HG03280 (cell line): ENCODE measurements at regions not wholly inside any gene's neighbourhood (a gene's known extent, or its start where the extent isn't known, plus 50 kb on each side); places are given as distances from the start of the nearest gene placed in this dataset.
"Not testable (repeated sequence)": the region's sequence is repeated elsewhere in the genome, so short reads cannot be mapped to it uniquely, and the experiment has no call there.

Experiments
- ATAC-seq: cut with Tn5 transposase; IDR thresholded peaks from one replicate; pipeline ENCODE4 v1.9.1; 2021; ENCODE audit warnings: mild to moderate bottlenecking, moderate library complexity; ENCODE audit not compliant: unreplicated experiment

GRCh38 chr16:22436823-22437652, 62.6 kb upstream of the CDR2 start:
- peak; percentile 75 for ATAC-seq

GRCh38 chr16:22436326-22436822, 62.0 kb upstream of the CDR2 start:
- peak; percentile 17 for ATAC-seq

GRCh38 chr16:22431314-22431713, 56.9 kb upstream of the CDR2 start:
- ATAC-seq: not testable (repeated sequence)

- ATAC-seq: no peak
Observed at GRCh38 chr16:22428654-22429053, 54.2 kb upstream of the CDR2 start.

GRCh38 chr16:22427556-22427955, 53.1 kb upstream of the CDR2 start:
- ATAC-seq: no peak

GRCh38 chr16:22425847-22426246, 51.4 kb upstream of the CDR2 start:
- no peak for ATAC-seq

GRCh38 chr16:22425036-22425801, 50.8 kb upstream of the CDR2 start:
- ATAC-seq: no peak

- ATAC-seq: no peak
Observed at GRCh38 chr16:22424161-22424937, 49.9 kb upstream of the CDR2 start.
